PC-9 (cell line): ENCODE measurements at regions not wholly inside any gene's neighbourhood (a gene's known extent, or its start where the extent isn't known, plus 50 kb on each side); places are given as distances from the start of the nearest gene placed in this dataset.

Experiments used
- BruUV-seq: library from RNA; stranded (reverse); fragments of 400-500 nt; replicated peaks from 2 replicates; lab custom pipeline; 2021; lab: Mats Ljungman, UMichigan
- CTCF ChIA-PET: fragments of 300-600 bp; sonication (Branson Sonifier 250); formaldehyde crosslinking; loops from one replicate; lab custom pipeline; 2022; ENCODE audit warnings: antibody characterized with exemption; lab: Charles Lee
- POLR2A ChIA-PET: fragments of 300-600 bp; sonication (Branson Sonifier 250); formaldehyde crosslinking; loops from one replicate; lab custom pipeline; 2022; ENCODE audit warnings: antibody characterized with exemption; ENCODE audit not compliant: unreplicated experiment; lab: Charles Lee
- DNase-seq, 2 experiments: peaks; one replicate each; pipeline versions ENCODE4 v3.0.0 to v3.0.0-alpha.2; 2015 to 2022; ENCODE audit warnings: mixed read lengths in 1 of 2
- H2AFZ ChIP-seq: fragments of 200-600 bp; sonication (generic); 2 replicates; pipeline ENCODE4 v1.8.1; 2017; ENCODE audit warnings: antibody characterized with exemption
- H3F3A ChIP-seq: fragments of 200-600 bp; sonication (generic); 2 replicates; pipeline ENCODE4 v1.8.1; 2017; ENCODE audit warnings: antibody characterized with exemption, mild to moderate bottlenecking, low read depth; ENCODE audit not compliant: insufficient read depth
- H3K27ac ChIP-seq: fragments of 200-600 bp; sonication (generic); 2 replicates; pipeline ENCODE4 v1.6.1; 2016; ENCODE audit warnings: mixed run types
- H3K27me3 ChIP-seq: fragments of 200-600 bp; sonication (generic); 2 replicates; pipeline ENCODE4 v1.6.1; 2016; ENCODE audit warnings: low read depth, mixed run types; ENCODE audit not compliant: insufficient read depth
- H3K36me3 ChIP-seq: fragments of 200-600 bp; sonication (generic); 2 replicates; pipeline ENCODE4 v1.6.1; 2016; ENCODE audit warnings: low read depth, mixed run types
- H3K4me1 ChIP-seq: fragments of 200-600 bp; sonication (generic); replicated peaks from 2 replicates; pipeline ENCODE4 v1.6.1; 2016; ENCODE audit warnings: mixed run types; ENCODE audit not compliant: insufficient read depth
- H3K4me2 ChIP-seq: fragments of 200-600 bp; sonication (generic); 2 replicates; pipeline ENCODE4 v1.6.1; 2017; ENCODE audit warnings: mixed run types
- H3K4me3 ChIP-seq: fragments of 200-600 bp; sonication (generic); 2 replicates; pipeline ENCODE4 v1.6.1; 2016; ENCODE audit warnings: mixed run types
- H3K79me2 ChIP-seq: fragments of 200-600 bp; sonication (generic); 2 replicates; pipeline ENCODE4 v1.6.1; 2017; ENCODE audit warnings: low read depth, mixed run types
- H3K9me2 ChIP-seq: fragments of 200-600 bp; sonication (generic); 2 replicates; pipeline ENCODE4 v1.8.1; 2017; ENCODE audit warnings: mild to moderate bottlenecking; ENCODE audit not compliant: insufficient read depth
- H3K9me3 ChIP-seq: fragments of 200-600 bp; sonication (generic); 2 replicates; pipeline ENCODE4 v1.8.1; 2016; ENCODE audit warnings: low read depth; ENCODE audit not compliant: insufficient read depth
- H4K20me1 ChIP-seq: fragments of 200-600 bp; sonication (generic); 2 replicates; pipeline ENCODE4 v1.8.1; 2017; ENCODE audit not compliant: insufficient read depth
- EZH2 ChIP-seq: fragments of 200-600 bp; sonication (generic); IDR thresholded peaks from 2 replicates; pipeline ENCODE4 v1.8.0; 2017; ENCODE audit warnings: antibody characterized with exemption, low read depth
- intact Hi-C: fragments of 100-400 bp; cut with micrococcal nuclease; formaldehyde crosslinking; loops from one replicate; pipeline ENCODE4 v1.10.0; 2022; ENCODE audit not compliant: unreplicated experiment
- TF ChIP-seq, protein P1 (sequence below): fragments of 200-600 bp; sonication (generic); conservative IDR thresholded peaks from 2 replicates; pipeline ENCODE4 v1.6.1; 2017; ENCODE audit warnings: mixed run types, antibody characterized with exemption, mild to moderate bottlenecking, moderate library complexity

DNA sequence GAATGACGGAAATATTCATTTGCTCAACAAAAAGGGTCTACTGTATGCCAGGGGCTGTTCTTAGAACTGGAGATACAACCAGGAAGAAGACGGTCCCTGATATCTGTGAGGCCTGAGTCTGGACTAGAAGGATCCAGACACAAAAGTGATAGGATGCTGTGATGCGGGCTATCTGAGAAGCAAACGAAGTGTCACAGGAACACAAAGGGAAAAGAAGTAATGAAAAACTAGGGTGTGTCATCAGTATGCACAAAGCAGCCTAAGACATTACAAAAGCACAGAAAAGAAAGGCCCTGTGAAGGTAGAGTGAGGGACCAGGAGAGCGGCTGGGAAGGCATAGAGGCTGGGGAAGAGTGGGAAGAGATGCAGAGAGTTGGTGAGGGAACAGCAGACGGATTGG, 63.3 kb upstream of the C3orf80 start:
- H2AFZ ChIP-seq, result no peak overlapping the region
- H3K4me1 ChIP-seq, result no peaks in the 10 kb centered on the region
- no peak overlapping the region for H3K4me2 ChIP-seq
- CTCF ChIA-PET, result no interaction called here
- POLR2A ChIA-PET, result no interaction called here
- no TSS peak for BruUV-seq
- no peaks in the 10 kb centered on the region for H3K9me2 ChIP-seq
- no peaks in the 10 kb centered on the region for H3K27me3 ChIP-seq
- no peaks in the 10 kb centered on the region for H3K9me3 ChIP-seq
- no peak overlapping the region for H3K27ac ChIP-seq
- H3K79me2 ChIP-seq, result no peaks in the 10 kb centered on the region
- no peak for DNase-seq
- no peaks in the 10 kb centered on the region for H3F3A ChIP-seq
- no peaks in the 10 kb centered on the region for H4K20me1 ChIP-seq
- no peak for TF ChIP-seq EZH2
- TF ChIP-seq, protein P1, sequence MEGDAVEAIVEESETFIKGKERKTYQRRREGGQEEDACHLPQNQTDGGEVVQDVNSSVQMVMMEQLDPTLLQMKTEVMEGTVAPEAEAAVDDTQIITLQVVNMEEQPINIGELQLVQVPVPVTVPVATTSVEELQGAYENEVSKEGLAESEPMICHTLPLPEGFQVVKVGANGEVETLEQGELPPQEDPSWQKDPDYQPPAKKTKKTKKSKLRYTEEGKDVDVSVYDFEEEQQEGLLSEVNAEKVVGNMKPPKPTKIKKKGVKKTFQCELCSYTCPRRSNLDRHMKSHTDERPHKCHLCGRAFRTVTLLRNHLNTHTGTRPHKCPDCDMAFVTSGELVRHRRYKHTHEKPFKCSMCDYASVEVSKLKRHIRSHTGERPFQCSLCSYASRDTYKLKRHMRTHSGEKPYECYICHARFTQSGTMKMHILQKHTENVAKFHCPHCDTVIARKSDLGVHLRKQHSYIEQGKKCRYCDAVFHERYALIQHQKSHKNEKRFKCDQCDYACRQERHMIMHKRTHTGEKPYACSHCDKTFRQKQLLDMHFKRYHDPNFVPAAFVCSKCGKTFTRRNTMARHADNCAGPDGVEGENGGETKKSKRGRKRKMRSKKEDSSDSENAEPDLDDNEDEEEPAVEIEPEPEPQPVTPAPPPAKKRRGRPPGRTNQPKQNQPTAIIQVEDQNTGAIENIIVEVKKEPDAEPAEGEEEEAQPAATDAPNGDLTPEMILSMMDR, result no peak
- H3K4me3 ChIP-seq, result no peak overlapping the region
- intact Hi-C loops, result loop anchor here (2.0 to 10.0 kb wide), 4 partner anchors 127 to 900 kb away; no protein-coding TSS in a partner anchor
- H3K36me3 ChIP-seq, result no peaks in the 10 kb centered on the region

DNA sequence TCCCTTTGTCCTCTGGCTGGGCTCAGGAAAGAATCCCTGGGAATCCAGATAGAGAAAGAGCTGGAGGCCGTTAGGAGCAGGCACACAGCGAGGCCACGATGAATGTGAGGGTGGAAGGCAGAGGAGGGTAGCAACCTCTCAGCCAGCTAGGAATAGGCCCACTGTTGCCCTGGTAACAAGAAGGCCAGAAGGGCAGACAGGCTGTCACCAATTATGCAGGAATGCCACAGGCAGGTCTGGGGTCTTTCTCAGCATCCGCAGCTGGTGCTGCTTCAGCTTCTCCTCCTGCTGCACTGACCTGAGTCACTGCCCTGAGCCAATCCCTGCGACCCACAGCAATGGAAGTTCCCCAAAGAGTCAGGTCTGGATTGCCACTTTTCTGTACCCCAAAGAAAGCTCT, 62.8 kb upstream of the C3orf80 start:
- no peaks in the 10 kb centered on the region for H3K36me3 ChIP-seq
- H3K4me2 ChIP-seq, result no peak overlapping the region
- H3K79me2 ChIP-seq, result no peaks in the 10 kb centered on the region
- no peak overlapping the region for H3K4me3 ChIP-seq
- no peaks in the 10 kb centered on the region for H3K9me3 ChIP-seq
- no peaks in the 10 kb centered on the region for H4K20me1 ChIP-seq
- no peaks in the 10 kb centered on the region for H3K9me2 ChIP-seq
- TF ChIP-seq, protein P1, result no peak
- TF ChIP-seq EZH2, result no peak
- H2AFZ ChIP-seq, result no peak overlapping the region
- intact Hi-C loops, result loop anchor here (2.0 to 10.0 kb wide), 4 partner anchors 128 to 900 kb away; no protein-coding TSS in a partner anchor
- H3K4me1 ChIP-seq, result no peaks in the 10 kb centered on the region
- DNase-seq, result no peak
- ChIA-PET POLR2A (no interaction called here), CTCF (interaction anchor here (0.7 kb wide), 1 partner anchor 20 kb away, joined by 3 read pairs; no protein-coding TSS in a partner anchor)
- no peaks in the 10 kb centered on the region for H3K27me3 ChIP-seq
- H3K27ac ChIP-seq, result no peak overlapping the region
- H3F3A ChIP-seq, result no peaks in the 10 kb centered on the region
- no TSS peak for BruUV-seq

DNA sequence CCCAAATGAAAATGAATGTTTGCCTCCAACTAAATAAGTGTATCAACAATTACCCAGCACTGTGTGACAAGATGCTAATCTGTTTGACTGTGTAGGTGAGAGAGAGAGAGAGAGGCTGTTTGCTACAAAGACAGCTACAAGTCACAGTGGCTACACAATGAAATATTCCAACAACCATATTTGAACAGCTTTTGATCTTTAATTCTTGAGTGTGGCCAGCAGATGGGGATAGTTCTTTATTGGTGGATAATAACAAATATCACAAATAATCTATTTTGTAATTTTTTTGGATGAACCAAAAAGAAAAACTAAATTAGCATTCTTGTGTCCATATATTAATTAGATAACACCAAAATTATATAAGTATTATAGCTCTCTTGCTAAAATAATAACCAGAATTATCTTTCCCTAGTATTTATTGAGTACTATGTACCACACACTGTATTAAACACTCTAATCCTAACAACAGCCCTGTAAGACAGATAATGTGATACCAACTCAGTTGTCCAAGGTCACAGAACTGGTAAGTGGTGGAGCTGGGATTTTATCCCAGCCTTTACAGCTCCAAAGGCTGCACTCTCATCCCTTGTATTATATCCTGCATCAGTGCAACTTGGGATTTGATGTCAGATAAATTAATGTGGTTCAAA, 61.9 kb upstream of the C3orf80 start:
- Histone ChIP-seq H3K27ac (no peak overlapping the region), H3K9me2 (no peaks in the 10 kb centered on the region), H3F3A (no peaks in the 10 kb centered on the region), H3K4me1 (no peaks in the 10 kb centered on the region), H4K20me1 (no peaks in the 10 kb centered on the region), H3K27me3 (no peaks in the 10 kb centered on the region), H3K4me3 (no peak overlapping the region), H3K79me2 (no peaks in the 10 kb centered on the region), H2AFZ (no peak overlapping the region), H3K4me2 (no peak overlapping the region), H3K36me3 (no peaks in the 10 kb centered on the region), H3K9me3 (no peaks in the 10 kb centered on the region)
- ChIA-PET CTCF (interaction anchor here (0.7 to 1.1 kb wide), 4 partner anchors 21 to 426 kb away, joined by 3 to 4 read pairs (median 3); no protein-coding TSS in a partner anchor), POLR2A (interaction anchor here (0.5 to 0.6 kb wide), 4 partner anchors 21 to 286 kb away, joined by 3 to 6 read pairs (median 4); partner anchors contain the start of gene TRIM59)
- BruUV-seq, result no TSS peak
- intact Hi-C loops, result loop anchor here (2.0 to 10.0 kb wide), 4 partner anchors 129 to 901 kb away; no protein-coding TSS in a partner anchor
- no peak for DNase-seq
- TF ChIP-seq EZH2, result no peak
- TF ChIP-seq, protein P1, result peak; percentile 72
